ENCODE measurements at regions not wholly inside any gene's neighbourhood (a gene's known extent, or its start where the extent isn't known, plus 50 kb on each side); places are given as distances from the start of the nearest gene placed in this dataset.
"Not testable (repeated sequence)": the region's sequence is repeated elsewhere in the genome, so short reads cannot be mapped to it uniquely, and the experiment has no call there.

- H3K27ac ChIP-seq: no peak overlapping the region
- intact Hi-C loops (cut with DNase I; ENCODE audit: low total_unique reads): no loop called here
- peak; percentile 61 for DNase-seq
- no peak overlapping the region for H3K4me3 ChIP-seq
- WGBS, 5 donors: 70 to 83% (median 79%) methylated on average over 12 of the region's 12 CpGs
- TF ChIP-seq POLR2AphosphoS5 (IDR thresholded peaks at IDR 0.05): no peak
- no peak for TF ChIP-seq POLR2A (IDR thresholded peaks at IDR 0.05)
- no peak for TF ChIP-seq CTCF (IDR thresholded peaks at IDR 0.05 in 8 of 11, conservative IDR thresholded peaks at IDR 0.05 in 3 of 11)
- no peaks in the 10 kb centered on the region for H3K36me3 ChIP-seq
- H3K4me1 ChIP-seq: peaks cover 0 to 5% (median 0%) of the 10 kb centered on the region in 6 donors
- H3K27me3 ChIP-seq (replicated peaks in 1 of 7): no peaks in the 10 kb centered on the region
- H3K9me3 ChIP-seq: no peaks in the 10 kb centered on the region
Observed at GRCh38 chr5:163947848-163948666, 442.6 kb downstream of the MAT2B start.

- no peaks in the 10 kb centered on the region for H3K9me3 ChIP-seq
- intact Hi-C loops (cut with DNase I; ENCODE audit: low total_unique reads): no loop called here
- no peaks in the 10 kb centered on the region for H3K36me3 ChIP-seq
- H3K27me3 ChIP-seq (replicated peaks in 1 of 7): no peaks in the 10 kb centered on the region
- no peak overlapping the region for H3K4me3 ChIP-seq
- H3K27ac ChIP-seq: no peak overlapping the region
- no peak for DNase-seq
- TF ChIP-seq POLR2AphosphoS5 (IDR thresholded peaks at IDR 0.05): no peak
- TF ChIP-seq POLR2A (IDR thresholded peaks at IDR 0.05): no peak
- peaks cover 0 to 5% (median 0%) of the 10 kb centered on the region in 6 donors for H3K4me1 ChIP-seq
- WGBS, 5 donors: 67 to 96% (median 79%) methylated on average over 2 to 3 of the region's 3 CpGs
Observed at GRCh38 chr5:163950248-163950647, 444.8 kb downstream of the MAT2B start.

GRCh38 chr5:163951069-163951468, 445.6 kb downstream of the MAT2B start:
- Histone ChIP-seq H3K27ac (no peak overlapping the region), H3K4me1 (peaks cover 0 to 5% (median 0%) of the 10 kb centered on the region in 6 donors), H3K4me3 (no peak overlapping the region), H3K27me3 (replicated peaks in 1 of 7) (no peaks in the 10 kb centered on the region), H3K36me3 (no peaks in the 10 kb centered on the region), H3K9me3 (no peaks in the 10 kb centered on the region)
- intact Hi-C loops (cut with DNase I; ENCODE audit: low total_unique reads): no loop called here
- DNase-seq: no peak
- TF ChIP-seq POLR2AphosphoS5 (IDR thresholded peaks at IDR 0.05) (no peak), CTCF (IDR thresholded peaks at IDR 0.05 in 8 of 11, conservative IDR thresholded peaks at IDR 0.05 in 3 of 11) (no peak), POLR2A (IDR thresholded peaks at IDR 0.05) (no peak)
- 48 to 72% (median 65%) methylated on average over 4 of the region's 4 CpGs for WGBS, 5 donors

GRCh38 chr5:163953901-163954300, 448.5 kb downstream of the MAT2B start:
- no peaks in the 10 kb centered on the region for H3K9me3 ChIP-seq
- peaks cover 0 to 5% (median 0%) of the 10 kb centered on the region in 6 donors for H3K4me1 ChIP-seq
- H3K27me3 ChIP-seq (replicated peaks in 1 of 7): no peaks in the 10 kb centered on the region
- no peak for TF ChIP-seq CTCF (IDR thresholded peaks at IDR 0.05 in 8 of 11, conservative IDR thresholded peaks at IDR 0.05 in 3 of 11)
- no peak for TF ChIP-seq POLR2AphosphoS5 (IDR thresholded peaks at IDR 0.05)
- TF ChIP-seq POLR2A (IDR thresholded peaks at IDR 0.05): no peak
- H3K27ac ChIP-seq: no peak overlapping the region
- DNase-seq: no peak
- 66 to 85% (median 75%) methylated on average over 8 of the region's 8 CpGs for WGBS, 5 donors
- no peak overlapping the region for H3K4me3 ChIP-seq
- no peaks in the 10 kb centered on the region for H3K36me3 ChIP-seq
- intact Hi-C loops (cut with DNase I; ENCODE audit: low total_unique reads): no loop called here

GRCh38 chr5:163961230-163961629, 455.8 kb downstream of the MAT2B start:
- H3K9me3 ChIP-seq; H3K36me3 ChIP-seq; H3K27ac ChIP-seq; H3K4me3 ChIP-seq; H3K4me1 ChIP-seq; DNase-seq; H3K27me3 ChIP-seq (replicated peaks in 1 of 7); intact Hi-C loops (cut with DNase I; ENCODE audit: low total_unique reads): not testable (repeated sequence)
- WGBS, 5 donors: 84 to 90% (median 88%) methylated on average over 5 of the region's 5 CpGs
